Small intestine (tissue), 7 donors: ENCODE measurements at regions not wholly inside any gene's neighbourhood (a gene's known extent, or its start where the extent isn't known, plus 50 kb on each side); places are given as distances from the start of the nearest gene placed in this dataset.

Experiments
- DNase-seq, 2 donors: peaks; one replicate each; pipeline versions ENCODE4 v3.0.0 to v3.0.0-alpha.2; 2013
- FAIRE-seq: peaks from 2 replicates; lab custom pipeline; 2012; peaks lifted over from hg19 to GRCh38; lab: Jason Lieb, UNC
- H3K27ac ChIP-seq, 3 donors: one replicate each; pipeline ENCODE4 v1.5.1; 2013; ENCODE audit warnings: low read length in 2 of 3, mild to moderate bottlenecking in 2 of 3, control low read depth in 1 of 3, inconsistent platforms in 1 of 3, low read depth in 1 of 3, moderate library complexity in 1 of 3
- H3K27me3 ChIP-seq, 3 donors: one replicate each; pipeline ENCODE4 v1.6.1; 2013; ENCODE audit warnings: low read length in 3 of 3, inconsistent platforms in 1 of 3; ENCODE audit not compliant: control insufficient read depth in 3 of 3, insufficient read depth in 3 of 3
- H3K36me3 ChIP-seq, 3 donors: one replicate each; pipeline ENCODE4 v1.6.1; 2013; ENCODE audit warnings: low read length in 3 of 3, inconsistent platforms in 1 of 3, low read depth in 1 of 3, mild to moderate bottlenecking in 1 of 3, moderate library complexity in 1 of 3; ENCODE audit not compliant: control insufficient read depth in 3 of 3, insufficient read depth in 2 of 3
- H3K4me1 ChIP-seq, 3 donors: one replicate each; pipeline ENCODE4 v1.6.1; 2013; ENCODE audit warnings: low read length in 2 of 3, inconsistent platforms in 1 of 3, low read depth in 1 of 3, mild to moderate bottlenecking in 1 of 3, moderate library complexity in 1 of 3; ENCODE audit not compliant: control insufficient read depth in 3 of 3, insufficient read depth in 2 of 3
- H3K4me3 ChIP-seq, 3 donors: one replicate each; pipeline ENCODE4 v1.5.1; 2013; ENCODE audit warnings: low read length in 3 of 3, control low read depth in 1 of 3, inconsistent platforms in 1 of 3, low read depth in 1 of 3, mild to moderate bottlenecking in 1 of 3, moderate library complexity in 1 of 3
- H3K9me3 ChIP-seq, 2 donors: one replicate each; pipeline ENCODE4 v1.6.1; 2013; ENCODE audit warnings: low read depth in 1 of 2, low read length in 1 of 2; ENCODE audit not compliant: control insufficient read depth in 2 of 2, insufficient read depth in 1 of 2
- WGBS, 3 donors: extraction: QIAGEN DNeasy Blood & Tissue Kit; methylation state at CpG; one replicate each; pipeline ENCODE4 v1.1.7; 2013; 5-methylcytosine and 5-hydroxymethylcytosine counted together
- donor health status: healthy with polysubstance abuse.
- donor health status: control.
- donor health status: control.
- donor health status: Bipolar disorder and iron deficiency.
- donor health status: healthy.

- Histone ChIP-seq H3K27me3 (peaks cover 0 to 18% (median 0%) of the 10 kb centered on the region in 3 donors), H3K9me3 (no peaks in the 10 kb centered on the region), H3K4me1 (no peaks in the 10 kb centered on the region), H3K4me3 (no peak overlapping the region), H3K36me3 (no peaks in the 10 kb centered on the region), H3K27ac (no peak overlapping the region)
- FAIRE-seq: no peak
- no peak for DNase-seq
- WGBS, 3 donors: 68 to 85% (median 75%) methylated on average over 4 of the region's 4 CpGs
Measured at GRCh38 chr20:22368235-22368634, 216.1 kb downstream of the FOXA2 start.

DNA sequence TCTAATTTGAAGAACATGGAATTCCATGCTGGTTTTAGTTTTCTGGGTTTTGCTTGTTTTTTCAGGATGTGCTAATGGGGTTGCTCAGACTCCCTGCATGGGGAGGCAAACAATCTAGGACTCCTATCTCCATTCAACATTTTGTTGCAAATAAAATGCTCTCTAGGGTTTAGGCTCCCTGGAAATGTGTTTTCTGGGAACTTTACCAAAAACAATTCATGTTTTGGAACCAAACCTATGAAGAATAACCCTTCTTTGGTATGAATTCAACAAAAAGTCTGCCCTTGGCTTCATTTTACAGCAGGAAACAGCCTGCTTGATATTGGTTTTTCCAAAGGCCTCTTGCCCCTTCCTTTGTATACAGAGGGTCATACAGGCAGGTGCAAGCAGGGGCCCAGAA lies 217.7 kb downstream of the FOXA2 start:
- Histone ChIP-seq H3K9me3 (no peaks in the 10 kb centered on the region), H3K4me3 (no peak overlapping the region), H3K27me3 (peaks cover 0 to 12% (median 0%) of the 10 kb centered on the region in 3 donors), H3K4me1 (no peaks in the 10 kb centered on the region), H3K27ac (no peak overlapping the region), H3K36me3 (no peaks in the 10 kb centered on the region)
- DNase-seq (no peak), FAIRE-seq (no peak)

- no peak for DNase-seq
- no peak for FAIRE-seq
- H3K4me3 ChIP-seq: no peak overlapping the region
- H3K27ac ChIP-seq: no peak overlapping the region
- 86 to 94% (median 93%) methylated on average over 1 of the region's 1 CpG for WGBS, 3 donors
- H3K4me1 ChIP-seq: no peaks in the 10 kb centered on the region
- no peaks in the 10 kb centered on the region for H3K36me3 ChIP-seq
- H3K9me3 ChIP-seq: no peaks in the 10 kb centered on the region
- no peaks in the 10 kb centered on the region for H3K27me3 ChIP-seq
Measured at GRCh38 chr20:22354647-22355046, 229.7 kb downstream of the FOXA2 start.

- H3K4me1 ChIP-seq: no peaks in the 10 kb centered on the region
- no peaks in the 10 kb centered on the region for H3K27me3 ChIP-seq
- no peak overlapping the region for H3K27ac ChIP-seq
- WGBS, 3 donors: 79 to 82% (median 80%) methylated on average over 2 of the region's 2 CpGs
- H3K36me3 ChIP-seq: no peaks in the 10 kb centered on the region
- no peak for FAIRE-seq
- H3K9me3 ChIP-seq: no peaks in the 10 kb centered on the region
- no peak for DNase-seq
- H3K4me3 ChIP-seq: no peak overlapping the region
Measured at GRCh38 chr20:22353586-22353985, 230.8 kb downstream of the FOXA2 start.

DNA sequence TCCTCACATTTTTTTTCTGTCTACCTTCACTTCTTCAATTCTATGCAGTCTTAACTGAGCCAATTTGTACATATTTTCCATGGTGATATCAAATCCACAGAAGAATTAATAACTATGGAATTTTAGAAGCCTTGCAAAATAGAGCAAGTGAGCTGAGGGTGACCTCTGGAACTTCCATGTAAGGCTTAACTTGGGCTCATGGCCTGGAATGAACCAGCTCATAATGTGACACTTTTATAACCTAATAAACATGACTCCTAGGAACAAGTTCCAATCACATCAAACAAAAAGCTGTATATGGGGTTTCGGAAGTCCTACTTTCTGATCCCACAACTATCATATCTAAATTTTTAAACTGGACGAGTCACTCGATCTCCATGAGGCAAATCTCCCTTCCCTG lies 232.4 kb downstream of the FOXA2 start:
- WGBS, 3 donors: 16 to 70% (median 36%) methylated on average over 3 of the region's 3 CpGs
- H3K9me3 ChIP-seq: no peaks in the 10 kb centered on the region
- DNase-seq (peak; percentile 27 to 48), FAIRE-seq (no peak)
- no peak overlapping the region for H3K27ac ChIP-seq
- H3K27me3 ChIP-seq: peaks cover 0 to 6% (median 0%) of the 10 kb centered on the region in 3 donors
- no peaks in the 10 kb centered on the region for H3K4me1 ChIP-seq
- H3K36me3 ChIP-seq: no peaks in the 10 kb centered on the region
- H3K4me3 ChIP-seq: no peak overlapping the region

DNA sequence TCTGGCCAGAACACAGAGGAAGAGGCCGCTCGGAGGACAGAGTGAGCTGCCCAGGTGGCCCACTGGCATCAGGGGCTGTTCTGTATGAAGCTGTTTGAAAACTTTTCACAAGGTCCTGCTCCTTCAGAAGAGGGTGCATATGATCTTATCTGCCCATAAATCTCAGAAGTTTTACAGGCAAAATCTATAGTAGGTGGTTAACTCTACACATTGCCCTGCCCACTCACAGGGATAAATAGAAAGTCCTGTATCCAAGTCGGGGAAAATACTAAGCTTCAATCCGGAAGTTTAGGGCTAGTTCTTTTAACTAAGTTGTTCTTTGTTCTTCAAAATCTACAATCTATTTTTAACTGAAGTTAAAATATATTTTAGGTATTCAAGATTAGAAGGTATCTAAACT lies 233.7 kb downstream of the FOXA2 start:
- Histone ChIP-seq H3K4me3 (no peak overlapping the region), H3K36me3 (no peaks in the 10 kb centered on the region), H3K9me3 (no peaks in the 10 kb centered on the region), H3K4me1 (no peaks in the 10 kb centered on the region), H3K27me3 (peaks cover 0 to 6% (median 0%) of the 10 kb centered on the region in 3 donors), H3K27ac (no peak overlapping the region)
- 80 to 88% (median 87%) methylated on average over 4 of the region's 4 CpGs for WGBS, 3 donors
- FAIRE-seq: no peak
- no peak for DNase-seq

- no peak for FAIRE-seq
- WGBS, 3 donors: 14 to 56% (median 37%) methylated on average over 4 of the region's 4 CpGs
Measured at GRCh38 chr20:22348010-22348409, 236.4 kb downstream of the FOXA2 start.

DNA sequence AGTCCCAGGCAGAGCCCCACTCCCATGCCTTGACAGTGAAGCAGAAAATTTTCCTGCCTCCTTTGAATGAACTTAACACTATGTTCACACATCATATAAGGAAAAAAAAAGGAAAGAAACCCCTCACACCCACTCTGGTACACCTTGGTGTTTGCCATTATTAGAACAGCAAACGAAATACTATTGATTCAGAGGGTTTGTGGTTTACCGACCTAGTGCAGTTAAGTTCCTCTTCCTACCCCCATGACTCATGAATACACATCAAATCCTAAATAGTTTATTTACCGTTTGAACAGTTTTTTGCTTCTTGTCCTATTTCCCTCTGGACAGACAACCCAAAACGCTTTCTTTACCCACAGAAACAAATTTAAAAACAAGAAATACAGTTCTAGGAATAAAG lies 237.7 kb downstream of the FOXA2 start:
- Histone ChIP-seq H3K36me3 (no peaks in the 10 kb centered on the region), H3K4me3 (no peak overlapping the region), H3K4me1 (no peaks in the 10 kb centered on the region), H3K27me3 (peaks cover 0 to 6% (median 0%) of the 10 kb centered on the region in 3 donors), H3K27ac (no peak overlapping the region), H3K9me3 (no peaks in the 10 kb centered on the region)
- DNase-seq: no peak
- 51 to 63% (median 55%) methylated on average over 4 of the region's 4 CpGs for WGBS, 3 donors
- FAIRE-seq: no peak

More at GRCh38 chr20:22348010-22348409, 236.4 kb downstream of the FOXA2 start:
- DNase-seq: no peak
- H3K27me3 ChIP-seq: peaks cover 0 to 6% (median 0%) of the 10 kb centered on the region in 3 donors
- H3K27ac ChIP-seq: no peak overlapping the region
- H3K4me1 ChIP-seq: no peaks in the 10 kb centered on the region
- no peak overlapping the region for H3K4me3 ChIP-seq
- no peaks in the 10 kb centered on the region for H3K9me3 ChIP-seq
- no peaks in the 10 kb centered on the region for H3K36me3 ChIP-seq

DNA sequence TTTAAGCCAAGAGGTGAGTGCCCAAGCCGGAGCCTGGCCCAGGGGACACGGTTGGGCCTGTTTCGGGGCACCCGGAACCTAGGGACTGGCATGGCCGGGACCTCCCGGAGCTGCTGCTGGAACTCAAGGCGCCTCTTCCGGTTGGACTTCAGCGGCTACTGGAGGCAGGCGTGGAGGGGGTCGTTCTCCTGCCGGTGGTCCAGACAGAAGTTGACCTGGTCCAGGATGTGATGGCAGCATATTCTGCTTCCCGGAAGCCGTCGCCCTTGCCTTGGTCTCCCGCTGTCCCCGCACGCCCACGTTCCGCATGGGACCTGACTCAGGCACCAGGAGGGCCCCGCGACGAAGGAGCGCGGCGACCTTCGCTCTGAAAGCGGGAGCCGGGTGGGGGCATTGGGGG lies 240.8 kb downstream of the FOXA2 start:
- Histone ChIP-seq H3K27me3 (peaks cover 0 to 12% (median 0%) of the 10 kb centered on the region in 3 donors), H3K36me3 (no peaks in the 10 kb centered on the region), H3K4me1 (no peaks in the 10 kb centered on the region), H3K27ac (no peak overlapping the region), H3K4me3 (no peak overlapping the region), H3K9me3 (no peaks in the 10 kb centered on the region)
- FAIRE-seq (no peak), DNase-seq (no peak)
- WGBS, 3 donors: 95 to 97% (median 95%) methylated on average over 24 to 29 of the region's 29 CpGs
